HCT116 (cell line): ENCODE measurements at regions not wholly inside any gene's neighbourhood (a gene's known extent, or its start where the extent isn't known, plus 50 kb on each side); places are given as distances from the start of the nearest gene placed in this dataset.

Experiments
- ATAC-seq: fragments of 200-7000 bp; cut with Tn5 transposase; 2 replicates; pipeline ENCODE4 v1.9.1; 2020; ENCODE audit warnings: mild to moderate bottlenecking, moderate library complexity
- BruUV-seq: library from RNA; stranded (reverse); fragments of 400-500 nt; replicated peaks from 2 replicates; lab custom pipeline; 2021; lab: Mats Ljungman, UMichigan
- CTCF ChIA-PET: fragments of 300-600 bp; sonication (Branson Sonifier 250); formaldehyde crosslinking; loops from one replicate; lab custom pipeline; 2021; ENCODE audit warnings: antibody characterized with exemption; lab: Charles Lee
- POLR2A ChIA-PET: fragments of 300-600, 350-600 bp; sonication (Branson Sonifier 250); formaldehyde crosslinking; loops from one replicate; lab custom pipeline; 2021; ENCODE audit warnings: antibody characterized with exemption; lab: Charles Lee
- RAD21 ChIA-PET, 2 experiments: fragments of 300-600 bp; sonication (Branson Sonifier 250); formaldehyde crosslinking; loops; one replicate each; lab custom pipeline; 2023; ENCODE audit warnings: low total read pairs in 2 of 2; ENCODE audit not compliant: uncharacterized antibody in 2 of 2, unreplicated experiment in 2 of 2, low non-redundant PET in 1 of 2; lab: Charles Lee
- DNase-seq: peaks from one replicate; pipeline ENCODE4 v3.0.0-alpha.2; 2010; ENCODE audit warnings: low read depth, low spot score
- H2AFZ ChIP-seq: fragments of 200-600 bp; shearing (Covaris generic), sonication (generic); 2 replicates; pipeline ENCODE4 v1.6.1; 2017; ENCODE audit warnings: low read depth, mixed run types, mixed read lengths, antibody characterized with exemption, low read length; ENCODE audit not compliant: poor library complexity, severe bottlenecking
- H3K27ac ChIP-seq: 2 replicates; pipeline ENCODE4 v1.5.1; 2012; ENCODE audit warnings: low read depth, low read length
- H3K27me3 ChIP-seq: fragments of 200-600 bp; sonication (generic); 2 replicates; pipeline ENCODE4 v1.6.1; 2016; ENCODE audit warnings: mixed run types, low read length, mixed read lengths; ENCODE audit not compliant: insufficient read depth
- H3K36me3 ChIP-seq, 2 experiments: fragments of 200-500 bp in 1 of 2; fragments of 200-600 bp in 1 of 2; sonication (Bioruptor generic) in 1 of 2; sonication (generic) in 1 of 2; 2 replicates each; pipeline versions ENCODE4 v1.5.1 to v1.6.1; 2014 to 2016; ENCODE audit warnings: low read length in 2 of 2, inconsistent platforms in 1 of 2, mixed read lengths in 1 of 2, mixed run types in 1 of 2; ENCODE audit not compliant: insufficient read depth in 2 of 2, control insufficient read depth in 1 of 2
- H3K4me1 ChIP-seq, 2 experiments: fragments of 200-600 bp in 1 of 2; sonication (generic) in 1 of 2; 2 replicates each; pipeline versions ENCODE4 v1.5.1 to v1.6.1; 2012 to 2017; ENCODE audit warnings: low read length in 2 of 2, inconsistent platforms in 1 of 2, mild to moderate bottlenecking in 1 of 2, mixed read lengths in 1 of 2, mixed run types in 1 of 2, moderate library complexity in 1 of 2; ENCODE audit not compliant: insufficient read depth in 2 of 2, control insufficient read depth in 1 of 2
- H3K4me2 ChIP-seq: fragments of 200-600 bp; sonication (generic); 2 replicates; pipeline ENCODE4 v1.6.1; 2017; ENCODE audit warnings: mixed run types, low read length, mixed read lengths
- H3K4me3 ChIP-seq, 2 experiments: fragments of 200-600 bp in 1 of 2; sonication (generic) in 1 of 2; replicated peaks in 1 of 2; 2 replicates each; pipeline ENCODE4 v1.5.1; 2011 to 2016; ENCODE audit warnings: low read length in 2 of 2, control low read depth in 1 of 2, low read depth in 1 of 2, mild to moderate bottlenecking in 1 of 2, mixed read lengths in 1 of 2, mixed run types in 1 of 2
- H3K79me2 ChIP-seq: fragments of 200-600 bp; sonication (generic); 2 replicates; pipeline ENCODE4 v1.6.1; 2017; ENCODE audit warnings: mild to moderate bottlenecking, mixed run types, low read length, moderate library complexity, mixed read lengths; ENCODE audit not compliant: insufficient read depth
- H3K9ac ChIP-seq: fragments of 200-600 bp; sonication (generic); 2 replicates; pipeline ENCODE4 v1.6.1; 2016; ENCODE audit warnings: low read length, mixed read lengths
- H3K9me2 ChIP-seq: fragments of 200-600 bp; sonication (generic), shearing (Covaris generic); 2 replicates; pipeline ENCODE4 v1.6.1; 2017; ENCODE audit warnings: mixed run types, mild to moderate bottlenecking, moderate library complexity; ENCODE audit not compliant: insufficient read depth
- H3K9me3 ChIP-seq, 2 experiments: fragments of 200-500 bp in 1 of 2; fragments of 200-600 bp in 1 of 2; sonication (Bioruptor generic) in 1 of 2; sonication (generic) in 1 of 2; 2 replicates each; pipeline ENCODE4 v1.6.1; 2014 to 2017; ENCODE audit warnings: low read length in 2 of 2, mixed read lengths in 2 of 2, inconsistent platforms in 1 of 2, low read depth in 1 of 2, mild to moderate bottlenecking in 1 of 2, mixed run types in 1 of 2, moderate library complexity in 1 of 2; ENCODE audit not compliant: control insufficient read depth in 1 of 2, insufficient read depth in 1 of 2
- H4K20me1 ChIP-seq: fragments of 200-600 bp; sonication (generic), shearing (Covaris generic); 2 replicates; pipeline ENCODE4 v1.6.1; 2017; ENCODE audit warnings: mixed run types, mild to moderate bottlenecking, moderate library complexity; ENCODE audit not compliant: insufficient read depth
- ATF3 ChIP-seq: IDR thresholded peaks from 2 replicates; pipeline ENCODE4 v1.6.1; 2012
- CBX3 ChIP-seq: IDR thresholded peaks from 2 replicates; pipeline ENCODE4 v1.6.1; 2012; ENCODE audit warnings: low read depth
- EGR1 ChIP-seq: IDR thresholded peaks from 2 replicates; pipeline ENCODE4 v1.6.1; 2012; ENCODE audit warnings: low read depth
- EZH2 ChIP-seq: fragments of 200-600 bp; sonication (generic); IDR thresholded peaks from 2 replicates; pipeline ENCODE4 v1.6.1; 2017; ENCODE audit warnings: antibody characterized with exemption, mixed run types
- EZH2phosphoT487 ChIP-seq: fragments of 200-600 bp; IDR thresholded peaks from 2 replicates; pipeline ENCODE4 v1.6.1; 2018; ENCODE audit warnings: antibody characterized with exemption, borderline replicate concordance
- JUND ChIP-seq: IDR thresholded peaks from 2 replicates; pipeline ENCODE4 v1.6.1; 2012
- MAX ChIP-seq: IDR thresholded peaks from 2 replicates; pipeline ENCODE4 v1.6.1; 2012
- POLR2A ChIP-seq: IDR thresholded peaks from 2 replicates; pipeline ENCODE4 v1.7.0; 2011; ENCODE audit warnings: borderline replicate concordance; ENCODE audit not compliant: insufficient read depth, insufficient read length; ENCODE audit errors: extremely low read depth
- POLR2AphosphoS5 ChIP-seq: IDR thresholded peaks from 2 replicates; pipeline ENCODE4 v1.6.1; 2011; ENCODE audit warnings: mild to moderate bottlenecking, low read depth, low read length, moderate library complexity
- RAD21 ChIP-seq: IDR thresholded peaks from 2 replicates; pipeline ENCODE4 v1.6.1; 2012; ENCODE audit warnings: low read depth, mild to moderate bottlenecking
- SIN3A ChIP-seq: IDR thresholded peaks from 2 replicates; pipeline ENCODE4 v1.6.1; 2012; ENCODE audit warnings: low read depth
- SP1 ChIP-seq: IDR thresholded peaks from 2 replicates; pipeline ENCODE4 v1.6.1; 2012; ENCODE audit warnings: low read depth
- SRF ChIP-seq: IDR thresholded peaks from 2 replicates; pipeline ENCODE4 v1.6.1; 2012; ENCODE audit warnings: low read depth
- TCF7L2 ChIP-seq: IDR thresholded peaks from 2 replicates; pipeline ENCODE4 v1.7.0; 2011; ENCODE audit warnings: borderline replicate concordance, inconsistent platforms; ENCODE audit not compliant: insufficient read depth, insufficient read length; ENCODE audit errors: extremely low read depth
- ZFX ChIP-seq: fragments of 450-650 bp; IDR thresholded peaks from 2 replicates; pipeline ENCODE4 v1.6.1; 2017
- ZNF274 ChIP-seq: fragments of 200-500 bp; sonication (Bioruptor generic); IDR thresholded peaks from 2 replicates; pipeline ENCODE4 v1.6.1; 2014; ENCODE audit warnings: mild to moderate bottlenecking, low read depth, low read length, inconsistent platforms
- intact Hi-C: fragments of 100-400 bp; cut with micrococcal nuclease; formaldehyde crosslinking; loops from 2 replicates; pipeline ENCODE4 v1.10.0; 2022
- TF ChIP-seq, protein P1 (sequence below): IDR thresholded peaks from 2 replicates; pipeline ENCODE4 v1.6.1; 2012; ENCODE audit warnings: low read depth

- H3K27ac ChIP-seq = no peak overlapping the region
- ChIA-PET POLR2A (no interaction called here), RAD21 (no interaction called here), CTCF (no interaction called here)
- H3K36me3 ChIP-seq = peaks cover 0 to 5% of the 10 kb centered on the region in 2 experiments; a peak in 1 of 4 replicates
- H3K9me3 ChIP-seq = no peaks in the 10 kb centered on the region
- H2AFZ ChIP-seq = no peak overlapping the region
- no peaks in the 10 kb centered on the region for H3K79me2 ChIP-seq
- no peak for ATAC-seq
- H3K4me2 ChIP-seq = no peak overlapping the region
- peaks cover 2 to 8% of the 10 kb centered on the region in 2 experiments; a peak in 3 of 4 replicates for H3K4me1 ChIP-seq
- no peak for DNase-seq
- no peak for TF ChIP-seq POLR2AphosphoS5
- TF ChIP-seq EGR1 = no peak
- TF ChIP-seq ZFX = no peak
- no peak for TF ChIP-seq MAX
- no peak for TF ChIP-seq TCF7L2
- no peak for TF ChIP-seq SRF
- no peak for TF ChIP-seq SIN3A
- TF ChIP-seq ZNF274 = no peak
- TF ChIP-seq EZH2 = no peak
- TF ChIP-seq RAD21 = no peak
- TF ChIP-seq SP1 = no peak
- no peak for TF ChIP-seq JUND
- TF ChIP-seq, protein P1, sequence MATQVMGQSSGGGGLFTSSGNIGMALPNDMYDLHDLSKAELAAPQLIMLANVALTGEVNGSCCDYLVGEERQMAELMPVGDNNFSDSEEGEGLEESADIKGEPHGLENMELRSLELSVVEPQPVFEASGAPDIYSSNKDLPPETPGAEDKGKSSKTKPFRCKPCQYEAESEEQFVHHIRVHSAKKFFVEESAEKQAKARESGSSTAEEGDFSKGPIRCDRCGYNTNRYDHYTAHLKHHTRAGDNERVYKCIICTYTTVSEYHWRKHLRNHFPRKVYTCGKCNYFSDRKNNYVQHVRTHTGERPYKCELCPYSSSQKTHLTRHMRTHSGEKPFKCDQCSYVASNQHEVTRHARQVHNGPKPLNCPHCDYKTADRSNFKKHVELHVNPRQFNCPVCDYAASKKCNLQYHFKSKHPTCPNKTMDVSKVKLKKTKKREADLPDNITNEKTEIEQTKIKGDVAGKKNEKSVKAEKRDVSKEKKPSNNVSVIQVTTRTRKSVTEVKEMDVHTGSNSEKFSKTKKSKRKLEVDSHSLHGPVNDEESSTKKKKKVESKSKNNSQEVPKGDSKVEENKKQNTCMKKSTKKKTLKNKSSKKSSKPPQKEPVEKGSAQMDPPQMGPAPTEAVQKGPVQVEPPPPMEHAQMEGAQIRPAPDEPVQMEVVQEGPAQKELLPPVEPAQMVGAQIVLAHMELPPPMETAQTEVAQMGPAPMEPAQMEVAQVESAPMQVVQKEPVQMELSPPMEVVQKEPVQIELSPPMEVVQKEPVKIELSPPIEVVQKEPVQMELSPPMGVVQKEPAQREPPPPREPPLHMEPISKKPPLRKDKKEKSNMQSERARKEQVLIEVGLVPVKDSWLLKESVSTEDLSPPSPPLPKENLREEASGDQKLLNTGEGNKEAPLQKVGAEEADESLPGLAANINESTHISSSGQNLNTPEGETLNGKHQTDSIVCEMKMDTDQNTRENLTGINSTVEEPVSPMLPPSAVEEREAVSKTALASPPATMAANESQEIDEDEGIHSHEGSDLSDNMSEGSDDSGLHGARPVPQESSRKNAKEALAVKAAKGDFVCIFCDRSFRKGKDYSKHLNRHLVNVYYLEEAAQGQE = no peak
- no peak for TF ChIP-seq ATF3
- TF ChIP-seq CBX3 = no peak
- no peak for TF ChIP-seq POLR2A
- TF ChIP-seq EZH2phosphoT487 = no peak
- no peak overlapping the region for H3K4me3 ChIP-seq
- BruUV-seq = no TSS peak
- H3K27me3 ChIP-seq = no peaks in the 10 kb centered on the region
- no peak overlapping the region for H3K9ac ChIP-seq
- intact Hi-C loops = no loop called here
- no peaks in the 10 kb centered on the region for H3K9me2 ChIP-seq
- H4K20me1 ChIP-seq = no peaks in the 10 kb centered on the region
These were observed 197.3 kb upstream of the RGS6 start for GRCh38 chr14:71734885-71735284.
